GM20000 (cell line): ENCODE measurements at regions not wholly inside any gene's neighbourhood (a gene's known extent, or its start where the extent isn't known, plus 50 kb on each side); places are given as distances from the start of the nearest gene placed in this dataset.

Source experiments
- DNase-seq: peaks from one replicate; pipeline ENCODE4 v3.0.0; 2012; ENCODE audit warnings: low spot score
- TF ChIP-seq, protein P1 (sequence below): IDR thresholded peaks from 2 replicates; pipeline ENCODE4 v1.5.1; 2012; ENCODE audit warnings: mild to moderate bottlenecking, control low read depth; ENCODE audit errors: extremely low read depth, missing control alignments

DNA sequence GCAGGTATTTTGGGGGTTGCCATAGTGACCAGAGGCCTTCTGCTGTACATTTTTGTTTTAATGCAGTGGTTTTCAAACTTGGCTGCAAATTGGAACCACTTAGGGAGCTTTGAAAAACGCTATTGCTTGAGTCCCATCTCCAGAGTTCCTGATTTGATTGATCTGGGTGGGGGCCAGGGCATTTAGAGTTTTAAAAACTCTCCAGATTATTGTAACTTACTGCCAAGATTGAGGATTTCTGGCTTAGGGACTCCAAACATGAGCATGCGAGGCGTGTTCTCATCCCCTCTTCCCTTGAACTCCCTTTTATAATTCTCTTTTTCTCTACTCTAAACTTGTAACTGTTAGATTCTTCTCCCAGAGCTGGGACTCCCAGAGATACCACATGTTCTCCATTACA is 340.8 kb upstream of the SUCLG2 start:
- TF ChIP-seq, protein P1, sequence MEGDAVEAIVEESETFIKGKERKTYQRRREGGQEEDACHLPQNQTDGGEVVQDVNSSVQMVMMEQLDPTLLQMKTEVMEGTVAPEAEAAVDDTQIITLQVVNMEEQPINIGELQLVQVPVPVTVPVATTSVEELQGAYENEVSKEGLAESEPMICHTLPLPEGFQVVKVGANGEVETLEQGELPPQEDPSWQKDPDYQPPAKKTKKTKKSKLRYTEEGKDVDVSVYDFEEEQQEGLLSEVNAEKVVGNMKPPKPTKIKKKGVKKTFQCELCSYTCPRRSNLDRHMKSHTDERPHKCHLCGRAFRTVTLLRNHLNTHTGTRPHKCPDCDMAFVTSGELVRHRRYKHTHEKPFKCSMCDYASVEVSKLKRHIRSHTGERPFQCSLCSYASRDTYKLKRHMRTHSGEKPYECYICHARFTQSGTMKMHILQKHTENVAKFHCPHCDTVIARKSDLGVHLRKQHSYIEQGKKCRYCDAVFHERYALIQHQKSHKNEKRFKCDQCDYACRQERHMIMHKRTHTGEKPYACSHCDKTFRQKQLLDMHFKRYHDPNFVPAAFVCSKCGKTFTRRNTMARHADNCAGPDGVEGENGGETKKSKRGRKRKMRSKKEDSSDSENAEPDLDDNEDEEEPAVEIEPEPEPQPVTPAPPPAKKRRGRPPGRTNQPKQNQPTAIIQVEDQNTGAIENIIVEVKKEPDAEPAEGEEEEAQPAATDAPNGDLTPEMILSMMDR = no peak
- no peak for DNase-seq

DNA sequence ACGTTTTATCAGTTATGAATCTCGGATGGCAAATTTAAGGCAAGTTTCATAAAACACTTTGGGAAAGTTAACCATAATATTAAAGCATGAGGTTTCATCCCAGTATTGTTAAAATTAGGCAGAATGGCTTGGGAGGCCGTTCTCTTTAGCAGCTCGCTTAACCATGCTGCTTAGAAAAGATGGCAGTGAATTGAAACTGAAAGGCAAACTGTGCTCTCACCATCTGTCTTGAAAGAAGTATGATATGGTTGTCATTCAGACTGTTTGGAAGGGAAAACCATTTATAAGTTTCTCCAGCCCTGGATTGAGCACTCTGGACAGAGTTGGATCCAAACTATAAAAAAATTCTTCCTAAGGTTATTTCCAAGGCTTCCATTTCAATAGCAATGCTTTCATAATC is 332.3 kb upstream of the SUCLG2 start:
- no peak for DNase-seq
- TF ChIP-seq, protein P1 = no peak

DNA sequence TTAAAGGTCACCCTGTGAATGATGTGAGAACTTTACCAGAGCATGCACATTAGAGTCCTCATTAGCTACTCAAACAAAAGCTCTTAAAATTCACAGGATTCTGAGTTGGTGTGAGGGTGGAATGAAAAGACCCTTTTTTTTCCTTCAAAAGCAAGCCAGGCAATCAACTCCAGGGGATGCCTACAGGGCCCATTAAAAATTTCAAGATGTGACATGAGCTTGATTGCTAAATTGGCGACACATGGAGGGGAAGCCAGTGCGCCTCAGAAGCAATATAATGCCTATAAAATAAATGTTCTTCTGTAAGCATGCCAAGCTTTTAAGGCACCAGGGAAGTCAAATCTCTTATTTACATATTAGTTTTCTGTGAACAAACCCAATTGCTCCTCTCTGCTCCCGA is 328.8 kb upstream of the SUCLG2 start:
- DNase-seq = no peak
- TF ChIP-seq, protein P1 = no peak

DNA sequence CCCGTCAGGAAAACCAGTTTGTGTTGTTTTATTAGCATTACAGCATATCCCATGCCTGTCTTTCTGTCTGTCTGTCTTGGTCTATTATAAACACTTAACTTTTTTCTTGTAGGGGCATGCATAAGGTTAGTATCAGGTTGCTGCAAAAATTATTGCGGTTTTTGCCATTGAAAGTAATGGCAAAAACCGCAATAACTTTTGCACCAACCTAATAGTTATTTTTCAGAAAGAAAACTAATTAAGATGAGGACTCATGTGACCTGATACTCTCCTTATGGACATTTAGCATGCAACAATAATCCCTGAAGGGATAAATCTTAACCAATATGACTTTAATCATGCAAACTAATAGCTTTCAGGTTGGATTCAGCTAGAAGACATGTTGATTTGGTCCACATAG is 326.7 kb upstream of the SUCLG2 start:
- no peak for DNase-seq
- TF ChIP-seq, protein P1 = no peak

DNA sequence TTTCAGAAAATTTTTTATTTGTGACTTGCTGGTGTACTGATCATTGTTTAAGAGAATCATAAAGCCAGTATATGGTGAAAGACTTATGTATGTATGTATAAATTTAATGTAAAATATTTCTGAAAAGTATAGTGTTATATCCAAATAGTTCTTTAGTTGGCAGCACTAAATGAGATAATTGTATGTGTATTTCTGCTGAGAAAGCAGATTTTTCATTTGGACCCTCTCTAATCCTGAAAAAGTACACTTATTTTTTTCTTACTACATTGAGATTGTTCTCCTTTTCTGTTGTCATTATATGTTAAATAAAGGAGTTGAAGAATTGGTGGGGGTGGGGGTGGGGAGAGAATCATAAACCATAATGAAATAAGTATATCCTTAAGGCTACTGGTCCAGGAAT is 324.9 kb upstream of the SUCLG2 start:
- no peak for DNase-seq
- TF ChIP-seq, protein P1 = no peak

DNA sequence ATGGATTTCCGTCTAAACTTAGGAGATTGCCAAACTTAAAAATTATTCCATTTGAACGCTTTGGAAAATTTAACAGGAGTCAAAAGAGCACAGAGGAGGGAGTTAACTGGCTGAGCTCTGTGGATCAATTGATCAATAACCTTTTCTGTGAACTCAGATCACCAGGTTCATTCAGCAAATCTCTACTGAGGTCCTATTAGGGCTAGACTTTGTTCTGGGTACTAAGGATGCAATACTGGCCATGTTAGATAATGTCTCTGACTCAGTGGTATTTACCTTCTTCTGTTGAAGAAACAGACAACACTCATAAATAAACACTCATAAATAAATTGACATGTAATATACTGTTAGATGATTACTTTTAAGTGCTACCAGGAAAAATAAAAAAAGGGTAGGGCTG is 323.4 kb upstream of the SUCLG2 start:
- no peak for DNase-seq
- TF ChIP-seq, protein P1 = no peak

DNA sequence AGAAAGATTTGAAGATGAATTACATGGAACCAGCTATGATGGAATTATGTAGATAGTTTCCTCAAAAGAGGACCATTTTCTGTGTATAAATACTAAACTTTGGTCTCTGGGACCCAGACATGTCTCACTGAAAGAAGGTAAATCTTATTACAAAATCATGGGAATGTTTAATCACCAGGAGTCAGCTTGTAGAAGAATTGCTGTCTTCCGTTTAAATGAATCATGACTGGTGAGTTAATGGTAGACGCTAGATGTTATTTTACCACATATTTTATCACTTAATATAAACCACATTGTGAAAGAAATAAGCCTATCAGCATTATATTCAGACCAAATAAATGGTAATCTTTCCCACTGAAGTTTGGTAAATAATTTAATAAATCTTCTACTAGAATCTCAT is 322.3 kb upstream of the SUCLG2 start:
- DNase-seq = no peak
- TF ChIP-seq, protein P1 = no peak
